WERI-Rb-1 (cell line): ENCODE measurements at regions not wholly inside any gene's neighbourhood (a gene's known extent, or its start where the extent isn't known, plus 50 kb on each side); places are given as distances from the start of the nearest gene placed in this dataset.

ENCODE experiments used
- DNase-seq: peaks from one replicate; pipeline ENCODE4 v3.0.0-alpha.2; 2020
- H3K27ac ChIP-seq: fragments of 250-450 bp; sonication (Bioruptor Pico); 2 replicates; pipeline ENCODE4 v1.5.1; 2020; ENCODE audit warnings: mild to moderate bottlenecking, moderate library complexity
- H3K27me3 ChIP-seq: fragments of 250-450 bp; sonication (Bioruptor Pico); 2 replicates; pipeline ENCODE4 v1.5.1; 2021; ENCODE audit warnings: mild to moderate bottlenecking, low read depth, moderate library complexity; ENCODE audit not compliant: insufficient read depth, severe bottlenecking
- H3K36me3 ChIP-seq: fragments of 250-450 bp; sonication (Bioruptor Pico); 2 replicates; pipeline ENCODE4 v1.5.1; 2020; ENCODE audit warnings: mild to moderate bottlenecking, moderate library complexity
- H3K4me3 ChIP-seq: 2 replicates; pipeline ENCODE4 v1.5.1; 2011; ENCODE audit warnings: low read depth, mild to moderate bottlenecking, control low read depth, low read length
- H3K9me3 ChIP-seq: fragments of 250-450 bp; sonication (Bioruptor Pico); 2 replicates; pipeline ENCODE4 v1.5.1; 2021; ENCODE audit warnings: mild to moderate bottlenecking, moderate library complexity; ENCODE audit not compliant: severe bottlenecking
- CTCF ChIP-seq: IDR thresholded peaks from 2 replicates; pipeline ENCODE4 v1.5.1; 2011; ENCODE audit warnings: low read depth, mild to moderate bottlenecking, control low read depth, inconsistent platforms, low read length

GRCh38 chr2:8541636-8542035 is 140.2 kb upstream of the ID2 start:
- Histone ChIP-seq H3K27ac (no peak overlapping the region), H3K9me3 (no peaks in the 10 kb centered on the region), H3K27me3 (no peaks in the 10 kb centered on the region), H3K4me3 (no peak overlapping the region), H3K36me3 (no peaks in the 10 kb centered on the region)
- no peak for TF ChIP-seq CTCF
- DNase-seq: no peak

- Histone ChIP-seq H3K27ac (no peak overlapping the region), H3K9me3 (no peaks in the 10 kb centered on the region), H3K4me3 (no peak overlapping the region), H3K27me3 (no peaks in the 10 kb centered on the region), H3K36me3 (no peaks in the 10 kb centered on the region)
- DNase-seq: no peak
- no peak for TF ChIP-seq CTCF
Observed at GRCh38 chr2:8542381-8543059, 139.3 kb upstream of the ID2 start.

- TF ChIP-seq CTCF: no peak
- no peak overlapping the region for H3K27ac ChIP-seq
- H3K9me3 ChIP-seq: no peaks in the 10 kb centered on the region
- DNase-seq: no peak
- no peaks in the 10 kb centered on the region for H3K27me3 ChIP-seq
- no peaks in the 10 kb centered on the region for H3K36me3 ChIP-seq
- no peak overlapping the region for H3K4me3 ChIP-seq
Observed at GRCh38 chr2:8543060-8543382, 138.8 kb upstream of the ID2 start.

GRCh38 chr2:8543383-8544170 is 138.3 kb upstream of the ID2 start:
- H3K36me3 ChIP-seq: no peaks in the 10 kb centered on the region
- no peak for DNase-seq
- TF ChIP-seq CTCF: no peak
- H3K27me3 ChIP-seq: no peaks in the 10 kb centered on the region
- H3K9me3 ChIP-seq: no peaks in the 10 kb centered on the region
- H3K27ac ChIP-seq: no peak overlapping the region
- no peak overlapping the region for H3K4me3 ChIP-seq

- H3K4me3 ChIP-seq: no peak overlapping the region
- H3K36me3 ChIP-seq: no peaks in the 10 kb centered on the region
- no peak for TF ChIP-seq CTCF
- DNase-seq: no peak
- no peak overlapping the region for H3K27ac ChIP-seq
- H3K9me3 ChIP-seq: no peaks in the 10 kb centered on the region
- no peaks in the 10 kb centered on the region for H3K27me3 ChIP-seq
Observed at GRCh38 chr2:8544171-8544785, 137.6 kb upstream of the ID2 start.
